CD1c-positive myeloid dendritic cell (primary cell): ENCODE measurements at regions not wholly inside any gene's neighbourhood (a gene's known extent, or its start where the extent isn't known, plus 50 kb on each side); places are given as distances from the start of the nearest gene placed in this dataset.

Experiments
- DNase-seq: peaks from one replicate; pipeline ENCODE4 v3.0.0-alpha.2; 2016; ENCODE audit errors: extremely low spot score

GRCh38 chr3:31220431-31220830 is 312.3 kb upstream of the STT3B start:
- no peak for DNase-seq

- DNase-seq: no peak
These were observed 309.4 kb upstream of the STT3B start for GRCh38 chr3:31223278-31223677.

- no peak for DNase-seq
These were observed 307.8 kb upstream of the STT3B start for GRCh38 chr3:31224936-31225335.

- DNase-seq: no peak
These were observed 306.8 kb upstream of the STT3B start for GRCh38 chr3:31225923-31226322.

GRCh38 chr3:31226346-31226745 is 306.4 kb upstream of the STT3B start:
- DNase-seq: no peak

GRCh38 chr3:31227131-31227562 is 305.6 kb upstream of the STT3B start:
- DNase-seq: peak; percentile 86

GRCh38 chr3:31230425-31231223 is 302.1 kb upstream of the STT3B start:
- DNase-seq: no peak

- DNase-seq: peak; percentile 88
These were observed 300.4 kb upstream of the STT3B start for GRCh38 chr3:31232055-31233025.

- DNase-seq: peak; percentile 75
These were observed 298.6 kb upstream of the STT3B start for GRCh38 chr3:31234145-31234544.

GRCh38 chr3:31235062-31235700 is 297.5 kb upstream of the STT3B start:
- DNase-seq: no peak

- DNase-seq: no peak
These were observed 294.8 kb upstream of the STT3B start for GRCh38 chr3:31237887-31238286.

- DNase-seq: no peak
These were observed 292.7 kb upstream of the STT3B start for GRCh38 chr3:31240013-31240412.

- DNase-seq: no peak
These were observed 292.3 kb upstream of the STT3B start for GRCh38 chr3:31240466-31240865.

- DNase-seq: peak; percentile 21
These were observed 291.9 kb upstream of the STT3B start for GRCh38 chr3:31240874-31241273.

GRCh38 chr3:31241533-31241932 is 291.2 kb upstream of the STT3B start:
- no peak for DNase-seq

- no peak for DNase-seq
These were observed 290.4 kb upstream of the STT3B start for GRCh38 chr3:31242026-31242960.

GRCh38 chr3:31244929-31245817 is 287.6 kb upstream of the STT3B start:
- no peak for DNase-seq

GRCh38 chr3:31246293-31247062 is 286.2 kb upstream of the STT3B start:
- no peak for DNase-seq

GRCh38 chr3:31247063-31247447 is 285.7 kb upstream of the STT3B start:
- no peak for DNase-seq
